GM12878 (cell line): ENCODE measurements at regions not wholly inside any gene's neighbourhood (a gene's known extent, or its start where the extent isn't known, plus 50 kb on each side); places are given as distances from the start of the nearest gene placed in this dataset.

Experiments used
- ATAC-seq: fragments of 200-7000 bp; cut with Tn5 transposase; 3 replicates; pipeline ENCODE4 v1.9.1; 2020; ENCODE audit warnings: mild to moderate bottlenecking, moderate library complexity
- BruUV-seq: library from RNA; stranded (reverse); fragments of 400-500 nt; replicated peaks from 2 replicates; lab custom pipeline; 2021; lab: Mats Ljungman, UMichigan
- CTCF ChIA-PET: fragments of 300-600 bp; sonication (Branson Sonifier 250); formaldehyde crosslinking; extraction: SDS; loops from one replicate; lab custom pipeline; 2021; ENCODE audit warnings: inconsistent platforms; lab: Yijun Ruan, JAX
- POLR2A ChIA-PET: fragments of 350-600 bp; formaldehyde crosslinking; extraction: SDS; loops from one replicate; lab custom pipeline; 2021; ENCODE audit warnings: inconsistent platforms; lab: Charles Lee
- RAD21 ChIA-PET: fragments of 300-600 bp; sonication (Branson Sonifier 250); formaldehyde crosslinking; loops from one replicate; lab custom pipeline; 2023; ENCODE audit warnings: antibody characterized with exemption; ENCODE audit not compliant: unreplicated experiment; lab: Charles Lee
- SMC1A ChIA-PET: fragments of 300-600 bp; sonication (Branson Sonifier 250); formaldehyde crosslinking; loops from one replicate; lab custom pipeline; 2023; ENCODE audit not compliant: unreplicated experiment, uncharacterized antibody; lab: Charles Lee
- DNase-seq: peaks from one replicate; pipeline ENCODE4 v3.0.0-alpha.2; 2011; ENCODE audit warnings: low read depth, low spot score
- FAIRE-seq: peaks from 3 replicates; lab custom pipeline; 2011; peaks lifted over from hg19 to GRCh38; lab: Jason Lieb, UNC
- H2AFZ ChIP-seq: 2 replicates; pipeline ENCODE4 v1.6.0; 2011; ENCODE audit warnings: low read depth, low read length, control low read depth; ENCODE audit not compliant: control insufficient read depth
- H3K27ac ChIP-seq: 2 replicates; pipeline ENCODE4 v1.5.1; 2011; ENCODE audit warnings: control low read depth; ENCODE audit not compliant: control insufficient read depth, insufficient read depth
- H3K27me3 ChIP-seq, 2 experiments: replicated peaks in 1 of 2; 2 replicates each; pipeline versions ENCODE4 v1.6.0 to v1.6.1; 2011; ENCODE audit warnings: low read length in 1 of 2; ENCODE audit not compliant: control insufficient read depth in 2 of 2, insufficient read depth in 2 of 2
- H3K36me3 ChIP-seq, 2 experiments: 2 replicates each; pipeline ENCODE4 v1.5.1; 2011; ENCODE audit warnings: low read length in 1 of 2; ENCODE audit not compliant: control insufficient read depth in 2 of 2, insufficient read depth in 2 of 2
- H3K4me1 ChIP-seq: 2 replicates; pipeline ENCODE4 v1.6.1; 2011; ENCODE audit warnings: mild to moderate bottlenecking, low read length, moderate library complexity, mixed read lengths; ENCODE audit not compliant: control insufficient read depth, insufficient read depth
- H3K4me2 ChIP-seq: 2 replicates; pipeline ENCODE4 v1.6.0; 2011; ENCODE audit warnings: control low read depth; ENCODE audit not compliant: control insufficient read depth, insufficient read depth
- H3K4me3 ChIP-seq: fragments of 200-600 bp; sonication (generic); 2 replicates; pipeline ENCODE4 v1.5.1; 2016
- H3K79me2 ChIP-seq: 2 replicates; pipeline ENCODE4 v1.6.0; 2011; ENCODE audit warnings: low read length; ENCODE audit not compliant: control insufficient read depth, insufficient read depth
- H3K9ac ChIP-seq: 2 replicates; pipeline ENCODE4 v1.8.0; 2011; ENCODE audit warnings: low read length, control low read depth, mixed read lengths; ENCODE audit not compliant: control insufficient read depth, insufficient read depth
- H3K9me3 ChIP-seq: replicated peaks from 3 replicates; pipeline ENCODE4 v1.5.1; 2011; ENCODE audit warnings: mild to moderate bottlenecking, low read length; ENCODE audit not compliant: control insufficient read depth, insufficient read depth
- H4K20me1 ChIP-seq: 2 replicates; pipeline ENCODE4 v1.6.0; 2011; ENCODE audit not compliant: control insufficient read depth, insufficient read depth
- CBX5 ChIP-seq: sonication (generic); IDR thresholded peaks from 2 replicates; pipeline ENCODE4 v1.6.1; 2016; ENCODE audit warnings: low read depth, moderate library complexity, mild to moderate bottlenecking, inconsistent platforms
- HDAC6 ChIP-seq: fragments of 200-600 bp; sonication (generic); IDR thresholded peaks from one replicate; pipeline ENCODE4 v1.8.0; 2017; ENCODE audit warnings: antibody characterized with exemption; ENCODE audit not compliant: unreplicated experiment
- HDGF ChIP-seq: fragments of 450-650 bp; IDR thresholded peaks from 2 replicates; pipeline ENCODE4 v1.6.1; 2016; ENCODE audit warnings: antibody characterized with exemption
- NR2C2 ChIP-seq: IDR thresholded peaks from 2 replicates; pipeline ENCODE4 v1.6.1; 2011; ENCODE audit warnings: borderline replicate concordance, low read depth; ENCODE audit not compliant: control insufficient read depth, insufficient read length
- PBX3 ChIP-seq: IDR thresholded peaks from 2 replicates; pipeline ENCODE4 v1.6.1; 2011; ENCODE audit warnings: mild to moderate bottlenecking, low read depth, low read length, moderate library complexity; ENCODE audit not compliant: insufficient replicate concordance
- SMAD1 ChIP-seq: fragments of 450-650 bp; IDR thresholded peaks from 2 replicates; pipeline ENCODE4 v1.6.1; 2018; ENCODE audit warnings: mild to moderate bottlenecking, low read depth; ENCODE audit not compliant: partially characterized antibody
- TARDBP ChIP-seq: IDR thresholded peaks from 2 replicates; pipeline ENCODE4 v1.6.1; 2016; ENCODE audit warnings: borderline replicate concordance
- ZBED1 ChIP-seq: IDR thresholded peaks from 2 replicates; pipeline ENCODE4 v1.6.1; 2016; ENCODE audit warnings: borderline replicate concordance
- WGBS: methylation state at CpG from one replicate; pipeline ENCODE4 v1.1.6; 2016; ENCODE audit warnings: low lambda C conversion rate; ENCODE audit not compliant: insufficient replicate concordance, insufficient coverage; ENCODE audit errors: missing lambda C conversion rate; 5-methylcytosine and 5-hydroxymethylcytosine counted together
- in situ Hi-C: fragments of 300-500 bp; cut with MboI; formaldehyde crosslinking; loops from 9 replicates; pipeline ENCODE4 v1.14.3; 2018; ENCODE audit warnings: mixed read lengths
- intact Hi-C: fragments of 100-400 bp; cut with micrococcal nuclease; formaldehyde crosslinking; loops from one replicate; pipeline ENCODE4 v1.14.2; 2022; ENCODE audit not compliant: unreplicated experiment

- intact Hi-C loops: no loop called here
- WGBS: 54% methylated on average over 19 of the region's 19 CpGs
- DNase-seq: no peak
Observed at GRCh38 chr14:105600939-105601359, 74.6 kb downstream of the TMEM121 start.

More at GRCh38 chr14:105600939-105601359, 74.6 kb downstream of the TMEM121 start:
- Histone ChIP-seq H3K9me3 (no peaks in the 10 kb centered on the region), H4K20me1 (no peaks in the 10 kb centered on the region), H3K79me2 (no peaks in the 10 kb centered on the region), H3K27me3 (no peaks in the 10 kb centered on the region), H3K9ac (no peak overlapping the region), H3K27ac (no peak overlapping the region), H3K36me3 (no peaks in the 10 kb centered on the region), H3K4me3 (no peak overlapping the region)
- in situ Hi-C loops: loop anchor here (5.0 to 10.0 kb wide), 2 partner anchors 49 to 54 kb away; no protein-coding TSS in a partner anchor
- ATAC-seq (no peak), FAIRE-seq (no peak)
- BruUV-seq: no TSS peak
- TF ChIP-seq CBX5 (no peak), PBX3 (no peak), TARDBP (no peak), SMAD1 (no peak), ZBED1 (no peak), NR2C2 (no peak), HDGF (no peak), HDAC6 (no peak)
- TF ChIP-seq, all 136 proteins: peak for 0
- CTCF ChIA-PET: no interaction called here
- POLR2A ChIA-PET: no interaction called here
- Histone ChIP-seq H2AFZ (no peak overlapping the region), H3K4me2 (no peak overlapping the region), H3K4me1 (no peaks in the 10 kb centered on the region; the same call in 1 of the 2 replicates)
- RAD21 ChIA-PET: no interaction called here
- SMC1A ChIA-PET: no interaction called here
